Trophoblast cell (in vitro differentiated cells and primary cell): ENCODE measurements at regions not wholly inside any gene's neighbourhood (a gene's known extent, or its start where the extent isn't known, plus 50 kb on each side); places are given as distances from the start of the nearest gene placed in this dataset.
A peak's percentile ranks its signal among the peaks of the same experiment; 100 is the strongest.

ENCODE experiments used
- DNase-seq, 2 donors: peaks; one replicate each; pipeline ENCODE4 v3.0.0-alpha.2; 2016
- H2AFZ ChIP-seq: 2 replicates; pipeline ENCODE4 v1.6.1; 2013; ENCODE audit warnings: low read length, moderate library complexity, mild to moderate bottlenecking; ENCODE audit not compliant: insufficient read depth, poor library complexity
- H2AK5ac ChIP-seq: 2 replicates; pipeline ENCODE4 v1.6.1; 2013; ENCODE audit warnings: mild to moderate bottlenecking, low read length
- H2BK120ac ChIP-seq: 2 replicates; pipeline ENCODE4 v1.6.1; 2013; ENCODE audit warnings: low read length, mild to moderate bottlenecking, moderate library complexity; ENCODE audit not compliant: insufficient read depth, poor library complexity
- H2BK12ac ChIP-seq: 2 replicates; pipeline ENCODE4 v1.6.1; 2013; ENCODE audit warnings: mild to moderate bottlenecking, low read length, moderate library complexity
- H2BK5ac ChIP-seq: 2 replicates; pipeline ENCODE4 v1.6.1; 2013; ENCODE audit warnings: low read length, low read depth, moderate library complexity, mild to moderate bottlenecking; ENCODE audit not compliant: poor library complexity
- H3K14ac ChIP-seq: 2 replicates; pipeline ENCODE4 v1.6.1; 2013; ENCODE audit warnings: mild to moderate bottlenecking, low read length
- H3K18ac ChIP-seq: 2 replicates; pipeline ENCODE4 v1.6.1; 2013; ENCODE audit warnings: mild to moderate bottlenecking, low read length
- H3K23ac ChIP-seq: 2 replicates; pipeline ENCODE4 v1.6.1; 2013; ENCODE audit warnings: low read length
- H3K27ac ChIP-seq: 2 replicates; pipeline ENCODE4 v1.5.1; 2013; ENCODE audit warnings: low read depth, mild to moderate bottlenecking, inconsistent platforms, low read length, moderate library complexity
- H3K27me3 ChIP-seq: 2 replicates; pipeline ENCODE4 v1.6.1; 2013; ENCODE audit warnings: inconsistent platforms, mild to moderate bottlenecking, low read length, moderate library complexity; ENCODE audit not compliant: insufficient read depth
- H3K36me3 ChIP-seq, 2 experiments: 1 replicate in 1 of 2; 2 replicates in 1 of 2; pipeline ENCODE4 v1.6.1; 2013; ENCODE audit warnings: low read length in 2 of 2, mild to moderate bottlenecking in 2 of 2, moderate library complexity in 1 of 2; ENCODE audit not compliant: insufficient read depth in 2 of 2, control insufficient read depth in 1 of 2
- H3K4ac ChIP-seq: 2 replicates; pipeline ENCODE4 v1.6.1; 2013; ENCODE audit warnings: low read depth, mild to moderate bottlenecking, low read length, moderate library complexity
- H3K4me1 ChIP-seq, 2 experiments: 1 replicate in 1 of 2; 2 replicates in 1 of 2; pipeline ENCODE4 v1.6.1; 2013; ENCODE audit warnings: low read length in 2 of 2, mild to moderate bottlenecking in 2 of 2, moderate library complexity in 1 of 2; ENCODE audit not compliant: insufficient read depth in 2 of 2, control insufficient read depth in 1 of 2
- H3K4me2 ChIP-seq: 2 replicates; pipeline ENCODE4 v1.6.1; 2013; ENCODE audit warnings: inconsistent platforms, mild to moderate bottlenecking, low read length, moderate library complexity
- H3K4me3 ChIP-seq: 2 replicates; pipeline ENCODE4 v1.5.1; 2013; ENCODE audit warnings: mild to moderate bottlenecking, low read depth, low read length, inconsistent platforms
- H3K79me1 ChIP-seq: one replicate; pipeline ENCODE4 v1.6.1; 2013; ENCODE audit warnings: low read length
- H3K79me2 ChIP-seq: 2 replicates; pipeline ENCODE4 v1.6.1; 2013; ENCODE audit warnings: low read length, mild to moderate bottlenecking; ENCODE audit not compliant: control insufficient read depth, insufficient read depth, poor library complexity
- H3K9ac ChIP-seq: 2 replicates; pipeline ENCODE4 v1.6.1; 2013; ENCODE audit warnings: mild to moderate bottlenecking, low read length
- H3K9me3 ChIP-seq: 2 replicates; pipeline ENCODE4 v1.6.1; 2013; ENCODE audit warnings: low read depth, mild to moderate bottlenecking, control low read depth, inconsistent platforms, low read length; ENCODE audit not compliant: insufficient read depth
- H4K12ac ChIP-seq: 2 replicates; pipeline ENCODE4 v1.6.1; 2013; ENCODE audit warnings: low read depth, mild to moderate bottlenecking, low read length, moderate library complexity
- H4K8ac ChIP-seq: 2 replicates; pipeline ENCODE4 v1.6.1; 2013; ENCODE audit warnings: low read depth, mild to moderate bottlenecking, low read length, moderate library complexity
- H4K91ac ChIP-seq: one replicate; pipeline ENCODE4 v1.6.1; 2013; ENCODE audit warnings: low read depth, mild to moderate bottlenecking, low read length, moderate library complexity
- WGBS: extraction: QIAGEN DNeasy Blood & Tissue Kit; methylation state at CpG from one replicate; pipeline ENCODE4 v1.1.7; 2013; ENCODE audit warnings: missing lambda C conversion rate; ENCODE audit not compliant: insufficient read length, insufficient coverage; ENCODE audit errors: extremely low coverage; 5-methylcytosine and 5-hydroxymethylcytosine counted together

DNA sequence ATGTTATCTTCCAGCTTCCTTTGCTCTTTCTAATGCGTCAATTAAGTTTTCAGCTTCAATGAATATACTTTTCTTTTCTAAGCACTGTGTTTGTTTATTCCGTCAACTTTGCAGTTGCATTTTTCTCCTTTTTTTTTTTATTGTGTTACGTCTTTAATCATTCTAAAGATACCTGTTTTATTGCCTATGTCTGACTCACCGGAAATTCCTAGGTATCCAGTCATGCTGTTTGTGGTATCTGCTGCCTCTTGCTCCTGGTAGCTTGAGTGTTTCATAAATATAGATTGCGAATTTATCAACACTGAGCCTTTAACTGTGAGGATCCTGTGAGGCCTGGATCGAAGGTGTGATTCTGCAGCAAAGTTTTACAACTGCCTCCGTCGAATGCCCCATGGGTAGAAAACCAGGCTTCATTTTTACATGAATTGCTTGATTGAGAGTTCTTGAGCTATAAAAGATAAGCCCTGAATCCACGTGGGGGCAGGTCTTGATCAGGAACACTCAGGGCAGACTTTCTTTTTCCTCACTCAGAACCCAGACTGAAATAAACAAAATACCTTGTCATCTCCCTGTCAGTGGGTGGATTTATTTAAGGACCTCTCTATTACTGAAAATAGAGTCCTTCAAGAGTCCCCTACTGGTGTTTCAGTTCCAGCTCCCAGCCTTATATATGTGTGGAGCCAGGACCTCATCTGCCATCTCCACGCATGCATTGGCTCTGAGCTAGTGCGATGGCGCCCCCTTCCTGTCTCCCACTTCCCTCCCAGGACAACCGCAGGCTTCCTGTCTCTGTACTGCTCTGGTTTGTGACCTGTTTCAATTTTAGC lies 60.1 kb upstream of the LRRC1 start:
- no peak overlapping the region for H3K4ac ChIP-seq
- peak overlapping the region; percentile 61 for H3K27ac ChIP-seq
- no peaks in the 10 kb centered on the region for H3K79me2 ChIP-seq
- H3K14ac ChIP-seq, result peak overlapping the region; percentile 51
- peak overlapping the region; percentile 47 for H3K4me2 ChIP-seq
- H3K36me3 ChIP-seq, result no peaks in the 10 kb centered on the region
- peak overlapping the region; percentile 94 for H2BK5ac ChIP-seq
- H3K9ac ChIP-seq, result no peak overlapping the region
- peak; percentile 52 to 86 for DNase-seq
- H2BK120ac ChIP-seq, result peak overlapping the region; percentile 36
- no peak overlapping the region for H2AFZ ChIP-seq
- no peaks in the 10 kb centered on the region for H3K27me3 ChIP-seq
- H3K18ac ChIP-seq, result peak overlapping the region; percentile 71
- peaks cover 16% of the 10 kb centered on the region for H3K79me1 ChIP-seq
- peak overlapping the region; percentile 55 for H4K91ac ChIP-seq
- no CpG with 5 or more reads among the region's 13 CpGs for WGBS
- peak overlapping the region; percentile 91 for H2BK12ac ChIP-seq
- H4K12ac ChIP-seq, result no peak overlapping the region
- peak overlapping the region; percentile 42 for H4K8ac ChIP-seq
- H3K4me3 ChIP-seq, result no peak overlapping the region
- peaks cover 8 to 19% of the 10 kb centered on the region in 2 experiments for H3K4me1 ChIP-seq
- peak overlapping the region; percentile 46 for H2AK5ac ChIP-seq
- H3K23ac ChIP-seq, result no peak overlapping the region
- no peaks in the 10 kb centered on the region for H3K9me3 ChIP-seq

- Histone ChIP-seq H2BK120ac (no peak overlapping the region), H3K36me3 (no peaks in the 10 kb centered on the region), H3K27me3 (no peaks in the 10 kb centered on the region), H4K12ac (no peak overlapping the region), H3K4ac (no peak overlapping the region), H3K79me1 (peaks cover 16% of the 10 kb centered on the region), H3K18ac (no peak overlapping the region), H3K4me3 (no peak overlapping the region), H3K79me2 (no peaks in the 10 kb centered on the region), H3K23ac (no peak overlapping the region), H3K9ac (no peak overlapping the region), H4K91ac (no peak overlapping the region), H2BK5ac (peak overlapping the region; percentile 66), H2AFZ (no peak overlapping the region), H4K8ac (peak overlapping the region; percentile 61), H2AK5ac (no peak overlapping the region), H3K4me2 (no peak overlapping the region), H3K4me1 (peaks cover 10 to 26% of the 10 kb centered on the region in 2 experiments), H3K9me3 (no peaks in the 10 kb centered on the region), H3K14ac (peak overlapping the region; percentile 44), H3K27ac (peak overlapping the region; percentile 78), H2BK12ac (peak overlapping the region; percentile 79)
- peak in 1 of 2 donors; percentile 48 for DNase-seq
- no CpG with 5 or more reads among the region's 5 CpGs for WGBS
Measured at GRCh38 chr6:53731866-53732636, 62.8 kb upstream of the LRRC1 start.

DNA sequence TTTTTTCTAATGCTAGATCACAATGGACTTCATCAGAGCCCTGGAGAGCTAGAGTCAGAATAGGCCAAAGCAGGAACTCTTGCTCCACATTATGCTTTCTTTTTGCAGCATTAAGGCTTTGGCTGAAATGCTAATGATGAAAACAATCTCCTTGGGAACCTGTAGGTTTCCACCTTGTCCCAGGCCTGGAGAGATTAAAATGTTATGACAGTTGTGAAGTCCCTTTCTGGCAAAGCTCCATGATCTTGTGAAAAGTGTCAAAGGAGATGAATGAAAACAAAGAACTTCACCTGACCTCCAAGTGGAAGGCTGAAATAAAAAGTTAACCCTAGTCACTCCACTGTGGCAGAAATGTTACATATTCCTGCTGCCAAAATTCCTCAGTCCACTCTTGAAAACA lies 64.0 kb upstream of the LRRC1 start:
- no peak overlapping the region for H3K27ac ChIP-seq
- no peak overlapping the region for H3K18ac ChIP-seq

DNA sequence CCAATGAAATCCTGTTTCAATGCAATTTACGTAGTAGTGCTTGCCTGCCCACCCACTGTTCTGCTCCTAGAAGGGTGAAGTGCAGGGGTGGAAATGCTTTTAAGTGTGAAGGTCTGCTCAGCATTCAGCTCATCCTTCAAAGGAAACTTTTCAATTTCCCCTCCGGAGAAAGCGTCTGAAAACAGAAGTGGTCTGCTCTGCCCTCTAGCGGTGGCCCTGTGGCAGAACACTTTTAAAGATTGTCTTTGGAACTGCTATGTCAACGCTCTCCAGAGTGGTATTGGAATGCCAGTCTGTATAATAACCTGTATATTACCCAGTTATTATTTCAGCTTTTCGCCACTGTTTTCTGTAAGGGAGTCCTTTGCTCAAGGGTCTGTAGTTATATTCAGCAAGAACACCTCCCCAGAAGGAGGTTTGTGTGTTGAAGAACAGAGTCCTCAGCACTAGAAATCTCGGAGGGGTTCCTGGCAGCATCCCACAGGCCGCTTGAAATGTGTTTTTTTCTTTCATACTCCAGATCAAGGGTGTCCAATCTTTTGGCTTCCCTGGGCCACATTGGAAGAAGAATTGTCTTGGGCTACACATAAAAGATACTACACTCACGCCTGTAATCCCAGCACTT lies 63.1 kb upstream of the KLHL31 start:
- Histone ChIP-seq H3K4me1 (peaks cover 11 to 21% of the 10 kb centered on the region in 2 experiments), H4K91ac (no peak overlapping the region), H3K9me3 (no peaks in the 10 kb centered on the region), H3K4me3 (no peak overlapping the region), H3K79me2 (no peaks in the 10 kb centered on the region), H4K12ac (no peak overlapping the region), H3K27me3 (no peaks in the 10 kb centered on the region), H3K27ac (no peak overlapping the region), H2BK12ac (peak overlapping the region; percentile 51), H3K18ac (no peak overlapping the region), H3K4me2 (no peak overlapping the region), H3K14ac (no peak overlapping the region), H3K9ac (no peak overlapping the region), H3K4ac (no peak overlapping the region), H3K36me3 (no peaks in the 10 kb centered on the region), H4K8ac (no peak overlapping the region), H3K23ac (no peak overlapping the region), H2BK120ac (peak overlapping the region; percentile 56), H2AFZ (no peak overlapping the region), H2AK5ac (no peak overlapping the region), H3K79me1 (peaks cover 15% of the 10 kb centered on the region), H2BK5ac (no peak overlapping the region)
- DNase-seq, result peak; percentile 73 to 94
- WGBS, result no CpG with 5 or more reads among the region's 9 CpGs

More for the DNA sequence above, 64.0 kb upstream of the LRRC1 start:
- no peak overlapping the region for H2AK5ac ChIP-seq
- no peak overlapping the region for H4K12ac ChIP-seq
- no peaks in the 10 kb centered on the region for H3K27me3 ChIP-seq
- no peaks in the 10 kb centered on the region for H3K9me3 ChIP-seq
- H4K8ac ChIP-seq, result no peak overlapping the region
- no peaks in the 10 kb centered on the region for H3K79me2 ChIP-seq
- H4K91ac ChIP-seq, result no peak overlapping the region
- no peak overlapping the region for H3K4ac ChIP-seq
- no peak overlapping the region for H2BK5ac ChIP-seq
- no peak overlapping the region for H3K4me2 ChIP-seq
- H3K4me1 ChIP-seq, result peaks cover 13 to 23% of the 10 kb centered on the region in 2 experiments
- DNase-seq, result peak in 1 of 2 donors; percentile 23
- H3K23ac ChIP-seq, result no peak overlapping the region
- H3K36me3 ChIP-seq, result no peaks in the 10 kb centered on the region
- no peak overlapping the region for H3K14ac ChIP-seq
- no peak overlapping the region for H3K9ac ChIP-seq
- no peak overlapping the region for H2AFZ ChIP-seq
- no peak overlapping the region for H2BK12ac ChIP-seq
- H3K79me1 ChIP-seq, result peaks cover 19% of the 10 kb centered on the region
- no peak overlapping the region for H2BK120ac ChIP-seq
- no peak overlapping the region for H3K4me3 ChIP-seq
